ENCODE measurements at regions not wholly inside any gene's neighbourhood (a gene's known extent, or its start where the extent isn't known, plus 50 kb on each side); places are given as distances from the start of the nearest gene placed in this dataset.

DNA sequence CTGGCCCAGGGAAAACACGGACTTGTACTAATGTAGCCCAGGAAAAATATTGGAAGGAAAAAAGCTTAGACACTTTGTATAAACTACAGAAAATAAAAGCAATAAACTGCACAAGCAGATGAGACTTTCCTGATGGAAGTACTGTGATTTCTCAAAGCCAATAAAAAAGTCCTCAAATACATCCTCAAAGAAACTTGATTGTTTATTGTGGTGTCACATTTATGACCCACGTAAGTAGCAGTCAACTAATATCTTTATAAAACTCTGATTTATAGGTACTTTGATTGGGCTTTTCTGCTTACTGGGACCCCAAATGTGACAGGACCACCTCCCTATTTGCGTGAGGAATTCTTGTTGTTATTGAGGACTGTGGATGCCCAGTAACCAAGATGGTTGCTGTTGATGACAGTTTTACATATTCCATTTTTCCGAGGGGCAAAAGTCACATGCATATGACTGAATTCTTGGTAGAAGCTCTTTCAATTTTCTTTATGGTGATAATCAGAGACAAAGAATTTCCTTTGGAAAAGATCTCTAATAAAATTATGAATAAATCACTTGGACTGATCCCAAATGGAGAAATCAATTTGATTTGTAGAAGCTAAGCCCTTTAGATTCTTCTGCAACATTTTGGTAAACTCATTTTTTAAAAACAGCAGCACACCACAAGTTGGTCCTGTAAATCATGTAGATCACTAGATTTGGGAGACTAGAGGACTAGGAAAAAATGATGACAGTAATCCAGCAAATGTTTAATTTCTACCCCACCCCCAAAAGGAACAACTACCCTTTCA is 159.0 kb upstream of the TSC22D2 start:
- Histone ChIP-seq H3K4me3 (ENCODE audit: low read depth, low read length) (no peak overlapping the region), H3K36me3 (ENCODE audit: control insufficient read depth, insufficient read depth, low read length) (no peaks in the 10 kb centered on the region), H3K27me3 (ENCODE audit: control insufficient read depth, insufficient read depth, low read length) (no peaks in the 10 kb centered on the region)
- DNase-seq (ENCODE audit: low read depth), result no peak
- ChIA-PET POLR2A (interaction anchor here (0.6 to 1.0 kb wide), 2 partner anchors 124 to 159 kb away, joined by 3 to 7 read pairs; partner anchors contain the start of gene TSC22D2), CTCF (interaction anchor here (1.0 to 3.1 kb wide), 6 partner anchors 22 to 282 kb away, joined by 3 to 9 read pairs (median 4); no protein-coding TSS in a partner anchor)
- TF ChIP-seq, protein P1, sequence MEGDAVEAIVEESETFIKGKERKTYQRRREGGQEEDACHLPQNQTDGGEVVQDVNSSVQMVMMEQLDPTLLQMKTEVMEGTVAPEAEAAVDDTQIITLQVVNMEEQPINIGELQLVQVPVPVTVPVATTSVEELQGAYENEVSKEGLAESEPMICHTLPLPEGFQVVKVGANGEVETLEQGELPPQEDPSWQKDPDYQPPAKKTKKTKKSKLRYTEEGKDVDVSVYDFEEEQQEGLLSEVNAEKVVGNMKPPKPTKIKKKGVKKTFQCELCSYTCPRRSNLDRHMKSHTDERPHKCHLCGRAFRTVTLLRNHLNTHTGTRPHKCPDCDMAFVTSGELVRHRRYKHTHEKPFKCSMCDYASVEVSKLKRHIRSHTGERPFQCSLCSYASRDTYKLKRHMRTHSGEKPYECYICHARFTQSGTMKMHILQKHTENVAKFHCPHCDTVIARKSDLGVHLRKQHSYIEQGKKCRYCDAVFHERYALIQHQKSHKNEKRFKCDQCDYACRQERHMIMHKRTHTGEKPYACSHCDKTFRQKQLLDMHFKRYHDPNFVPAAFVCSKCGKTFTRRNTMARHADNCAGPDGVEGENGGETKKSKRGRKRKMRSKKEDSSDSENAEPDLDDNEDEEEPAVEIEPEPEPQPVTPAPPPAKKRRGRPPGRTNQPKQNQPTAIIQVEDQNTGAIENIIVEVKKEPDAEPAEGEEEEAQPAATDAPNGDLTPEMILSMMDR (IDR thresholded peaks at IDR 0.05; ENCODE audit: insufficient read depth, low read depth, low read length), result no peak

DNA sequence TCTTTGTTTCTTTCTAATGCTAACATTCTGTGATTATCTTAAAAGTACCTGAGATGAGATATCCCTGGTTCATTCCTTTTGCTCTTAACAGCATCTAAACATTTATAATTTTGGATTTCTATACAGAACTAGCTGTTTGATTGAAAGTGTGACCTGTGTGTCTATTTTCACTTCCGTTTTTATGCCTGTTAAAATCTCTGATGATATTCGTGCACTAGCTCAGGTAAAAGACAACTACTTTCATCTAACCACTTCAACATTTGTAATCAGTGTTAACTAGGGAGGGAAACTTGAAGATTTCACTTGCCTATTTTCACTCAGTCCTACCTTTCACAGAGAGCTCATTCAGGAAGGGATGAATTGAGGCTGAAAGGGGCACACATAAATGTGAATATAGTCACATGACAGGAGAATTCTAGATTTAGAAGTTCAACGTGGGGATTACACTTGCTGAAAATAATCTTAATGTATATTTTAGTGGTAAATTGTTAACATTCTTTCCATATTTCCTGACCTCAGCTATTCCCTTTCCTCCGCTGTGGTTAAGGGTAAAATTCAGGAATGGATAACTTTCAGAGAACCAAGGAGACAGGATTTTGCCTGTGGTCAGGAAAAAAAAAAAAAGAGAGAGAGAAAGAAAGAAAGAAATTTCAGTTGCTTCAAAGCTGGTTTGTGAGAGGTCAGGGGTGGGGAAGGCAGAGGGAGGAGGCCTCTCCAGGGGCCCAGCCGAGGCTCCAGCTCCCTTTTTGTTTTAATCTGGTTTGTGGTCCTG is 159.8 kb upstream of the TSC22D2 start:
- TF ChIP-seq, protein P1 (IDR thresholded peaks at IDR 0.05; ENCODE audit: insufficient read depth, low read depth, low read length), result no peak
- ChIA-PET CTCF (interaction anchor here (1.0 to 3.1 kb wide), 6 partner anchors 9 to 281 kb away, joined by 3 to 9 read pairs (median 4); no protein-coding TSS in a partner anchor), POLR2A (interaction anchor here (0.6 to 1.0 kb wide), 2 partner anchors 124 to 160 kb away, joined by 3 to 7 read pairs; partner anchors contain the start of gene TSC22D2)
- H3K4me3 ChIP-seq (ENCODE audit: low read depth, low read length), result no peak overlapping the region
- no peaks in the 10 kb centered on the region for H3K36me3 ChIP-seq (ENCODE audit: control insufficient read depth, insufficient read depth, low read length)
- H3K27me3 ChIP-seq (ENCODE audit: control insufficient read depth, insufficient read depth, low read length), result no peaks in the 10 kb centered on the region
- peak; percentile 56 for DNase-seq (ENCODE audit: low read depth)

DNA sequence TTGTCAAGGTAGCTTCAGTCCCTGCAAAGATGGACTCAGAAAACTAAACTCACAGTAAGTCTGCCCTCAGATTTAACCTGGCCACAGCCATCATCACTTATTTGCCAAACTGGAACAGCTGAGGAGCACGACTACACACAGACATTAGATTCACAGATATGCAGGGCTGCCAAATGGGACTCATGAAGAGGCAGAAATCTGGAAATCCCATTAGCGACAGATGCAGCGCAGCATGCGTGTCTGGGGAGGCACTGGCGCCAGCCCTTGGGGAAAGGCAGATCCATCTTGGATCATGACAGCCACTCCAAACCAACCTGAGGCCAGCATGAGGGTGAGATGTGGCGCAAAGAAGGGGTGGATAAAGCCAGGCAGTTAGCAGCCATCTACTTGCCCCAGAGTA is 160.7 kb upstream of the TSC22D2 start:
- POLR2A ChIA-PET, result no interaction called here
- CTCF ChIA-PET, result interaction anchor here (1.4 to 3.1 kb wide), 2 partner anchors 8 to 20 kb away, joined by 7 to 9 read pairs; no protein-coding TSS in a partner anchor
- Histone ChIP-seq H3K36me3 (ENCODE audit: control insufficient read depth, insufficient read depth, low read length) (no peaks in the 10 kb centered on the region), H3K4me3 (ENCODE audit: low read depth, low read length) (no peak overlapping the region), H3K27me3 (ENCODE audit: control insufficient read depth, insufficient read depth, low read length) (no peaks in the 10 kb centered on the region)
- TF ChIP-seq, protein P1 (IDR thresholded peaks at IDR 0.05; ENCODE audit: insufficient read depth, low read depth, low read length), result no peak
- no peak for DNase-seq (ENCODE audit: low read depth)

DNA sequence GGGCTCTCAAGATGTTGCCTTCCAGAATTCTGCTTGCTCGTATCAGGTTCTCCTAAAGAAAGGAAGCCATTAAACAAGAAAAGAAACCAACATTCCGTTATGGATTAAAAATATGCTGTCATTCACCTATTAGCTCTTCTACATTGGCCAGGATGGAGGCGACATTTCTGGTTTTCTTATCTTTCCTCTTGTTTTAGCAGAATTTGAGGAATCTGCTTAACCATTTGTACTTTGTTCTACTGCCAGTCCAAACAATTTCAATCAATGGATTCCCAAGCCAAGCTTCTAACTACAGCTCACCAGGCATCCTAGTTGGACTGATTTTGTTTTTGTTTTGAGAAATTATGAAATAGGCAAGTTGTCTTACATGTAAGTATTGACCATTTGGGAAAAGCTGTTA is 164.6 kb upstream of the TSC22D2 start:
- no peak overlapping the region for H3K4me3 ChIP-seq (ENCODE audit: low read depth, low read length)
- CTCF ChIA-PET, result no interaction called here
- POLR2A ChIA-PET, result no interaction called here
- H3K27me3 ChIP-seq (ENCODE audit: control insufficient read depth, insufficient read depth, low read length), result no peaks in the 10 kb centered on the region
- H3K36me3 ChIP-seq (ENCODE audit: control insufficient read depth, insufficient read depth, low read length), result no peaks in the 10 kb centered on the region
- TF ChIP-seq, protein P1 (IDR thresholded peaks at IDR 0.05; ENCODE audit: insufficient read depth, low read depth, low read length), result no peak
- no peak for DNase-seq (ENCODE audit: low read depth)
